ENCODE measurements at regions not wholly inside any gene's neighbourhood (a gene's known extent, or its start where the extent isn't known, plus 50 kb on each side); places are given as distances from the start of the nearest gene placed in this dataset.

DNA sequence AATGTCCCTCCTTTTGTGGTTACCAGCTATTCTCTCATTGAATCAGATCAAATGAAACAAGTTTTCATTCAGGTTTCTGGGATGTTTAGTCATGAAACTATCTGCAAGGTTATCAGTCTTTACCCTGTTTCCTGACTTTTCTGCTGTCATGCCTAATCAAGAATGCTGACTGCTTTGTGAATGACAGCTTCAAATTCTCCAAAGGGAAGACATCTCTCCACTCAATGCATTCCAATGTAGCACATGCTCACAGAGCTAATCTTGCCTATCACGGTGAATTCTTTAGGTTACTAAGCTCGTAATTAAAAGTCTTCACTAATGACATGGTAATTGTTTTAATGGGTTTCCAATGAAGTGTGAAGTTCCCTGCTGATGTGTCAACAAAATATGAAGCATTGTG, 1068.5 kb downstream of the PCDH7 start:
- peak overlapping the region; percentile 19 for H2AFZ ChIP-seq (ENCODE audit: low read depth, low read length, poor library complexity, severe bottlenecking)
- no peaks in the 10 kb centered on the region for H3K4me1 ChIP-seq (ENCODE audit: control insufficient read depth in 1 of 2, insufficient read depth in 2 of 2, low read length in 2 of 2)
- H3K36me3 ChIP-seq (ENCODE audit: control insufficient read depth in 1 of 2, insufficient read depth in 2 of 2, low read length in 2 of 2), result no peaks in the 10 kb centered on the region
- H3K27me3 ChIP-seq (ENCODE audit: insufficient read depth, low read length), result no peaks in the 10 kb centered on the region
- no peaks in the 10 kb centered on the region for H3K9me3 ChIP-seq (ENCODE audit: control insufficient read depth in 1 of 2, insufficient read depth in 1 of 2, low read depth in 1 of 2, low read length in 2 of 2)
- TF ChIP-seq CBX3 (IDR thresholded peaks at IDR 0.05; ENCODE audit: low read depth) (no peak), YY1 (IDR thresholded peaks at IDR 0.05; ENCODE audit: extremely low read depth, insufficient replicate concordance, low read depth, low read length) (no peak), RAD21 (IDR thresholded peaks at IDR 0.05; ENCODE audit: low read depth) (no peak), EGR1 (IDR thresholded peaks at IDR 0.05; ENCODE audit: low read depth) (no peak), SP1 (IDR thresholded peaks at IDR 0.05; ENCODE audit: low read depth) (no peak), ATF3 (IDR thresholded peaks at IDR 0.05) (no peak), ZNF274 (IDR thresholded peaks at IDR 0.05; ENCODE audit: low read depth, low read length) (no peak), JUND (IDR thresholded peaks at IDR 0.05) (no peak), ELF1 (IDR thresholded peaks at IDR 0.05; ENCODE audit: borderline replicate concordance, low read depth) (no peak), POLR2A (IDR thresholded peaks at IDR 0.05; ENCODE audit: borderline replicate concordance, extremely low read depth, insufficient read depth, insufficient read length) (no peak), POLR2AphosphoS5 (IDR thresholded peaks at IDR 0.05; ENCODE audit: low read depth, low read length) (no peak), SRF (IDR thresholded peaks at IDR 0.05; ENCODE audit: low read depth) (no peak), ZBTB33 (IDR thresholded peaks at IDR 0.05; ENCODE audit: extremely low read depth, insufficient replicate concordance, low read length) (no peak), SIN3A (IDR thresholded peaks at IDR 0.05; ENCODE audit: low read depth) (no peak)
- TF ChIP-seq, protein P1, sequence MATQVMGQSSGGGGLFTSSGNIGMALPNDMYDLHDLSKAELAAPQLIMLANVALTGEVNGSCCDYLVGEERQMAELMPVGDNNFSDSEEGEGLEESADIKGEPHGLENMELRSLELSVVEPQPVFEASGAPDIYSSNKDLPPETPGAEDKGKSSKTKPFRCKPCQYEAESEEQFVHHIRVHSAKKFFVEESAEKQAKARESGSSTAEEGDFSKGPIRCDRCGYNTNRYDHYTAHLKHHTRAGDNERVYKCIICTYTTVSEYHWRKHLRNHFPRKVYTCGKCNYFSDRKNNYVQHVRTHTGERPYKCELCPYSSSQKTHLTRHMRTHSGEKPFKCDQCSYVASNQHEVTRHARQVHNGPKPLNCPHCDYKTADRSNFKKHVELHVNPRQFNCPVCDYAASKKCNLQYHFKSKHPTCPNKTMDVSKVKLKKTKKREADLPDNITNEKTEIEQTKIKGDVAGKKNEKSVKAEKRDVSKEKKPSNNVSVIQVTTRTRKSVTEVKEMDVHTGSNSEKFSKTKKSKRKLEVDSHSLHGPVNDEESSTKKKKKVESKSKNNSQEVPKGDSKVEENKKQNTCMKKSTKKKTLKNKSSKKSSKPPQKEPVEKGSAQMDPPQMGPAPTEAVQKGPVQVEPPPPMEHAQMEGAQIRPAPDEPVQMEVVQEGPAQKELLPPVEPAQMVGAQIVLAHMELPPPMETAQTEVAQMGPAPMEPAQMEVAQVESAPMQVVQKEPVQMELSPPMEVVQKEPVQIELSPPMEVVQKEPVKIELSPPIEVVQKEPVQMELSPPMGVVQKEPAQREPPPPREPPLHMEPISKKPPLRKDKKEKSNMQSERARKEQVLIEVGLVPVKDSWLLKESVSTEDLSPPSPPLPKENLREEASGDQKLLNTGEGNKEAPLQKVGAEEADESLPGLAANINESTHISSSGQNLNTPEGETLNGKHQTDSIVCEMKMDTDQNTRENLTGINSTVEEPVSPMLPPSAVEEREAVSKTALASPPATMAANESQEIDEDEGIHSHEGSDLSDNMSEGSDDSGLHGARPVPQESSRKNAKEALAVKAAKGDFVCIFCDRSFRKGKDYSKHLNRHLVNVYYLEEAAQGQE (IDR thresholded peaks at IDR 0.05; ENCODE audit: low read depth), result no peak
- TF ChIP-seq, protein P2, sequence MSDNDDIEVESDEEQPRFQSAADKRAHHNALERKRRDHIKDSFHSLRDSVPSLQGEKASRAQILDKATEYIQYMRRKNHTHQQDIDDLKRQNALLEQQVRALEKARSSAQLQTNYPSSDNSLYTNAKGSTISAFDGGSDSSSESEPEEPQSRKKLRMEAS (IDR thresholded peaks at IDR 0.05), result no peak
- no peak overlapping the region for H3K4me2 ChIP-seq (ENCODE audit: low read length)
- no peaks in the 10 kb centered on the region for H4K20me1 ChIP-seq (ENCODE audit: insufficient read depth)
- H3K4me3 ChIP-seq (replicated peaks in 1 of 2; ENCODE audit: low read depth in 1 of 2, low read length in 2 of 2), result no peak overlapping the region
- H3K79me2 ChIP-seq (ENCODE audit: insufficient read depth, low read length), result no peaks in the 10 kb centered on the region
- no peak overlapping the region for H3K9ac ChIP-seq (ENCODE audit: low read length)
- no peaks in the 10 kb centered on the region for H3K9me2 ChIP-seq (ENCODE audit: insufficient read depth)
- ChIA-PET RAD21 (ENCODE audit: low non-redundant PET in 1 of 2, low total read pairs in 2 of 2, uncharacterized antibody in 2 of 2, unreplicated experiment in 2 of 2) (no interaction called here), CTCF (no interaction called here), POLR2A (no interaction called here)
- intact Hi-C loops (cut with micrococcal nuclease), result no loop called here
- ATAC-seq (no peak), DNase-seq (ENCODE audit: low read depth, low spot score) (no peak)
- H3K27ac ChIP-seq (ENCODE audit: low read depth, low read length), result no peak overlapping the region
- no TSS peak for BruUV-seq (replicated peaks)

Data from HCT116 (cell line).